OCI-LY7 (cell line): ENCODE measurements at regions not wholly inside any gene's neighbourhood (a gene's known extent, or its start where the extent isn't known, plus 50 kb on each side); places are given as distances from the start of the nearest gene placed in this dataset.

ENCODE experiments used
- BruUV-seq: library from RNA; stranded (reverse); fragments of 400-500 nt; replicated peaks from 2 replicates; lab custom pipeline; 2021; lab: Mats Ljungman, UMichigan
- CTCF ChIA-PET: fragments of 300-600 bp; sonication (Branson Sonifier 250); formaldehyde crosslinking; loops from one replicate; lab custom pipeline; 2022; ENCODE audit warnings: antibody characterized with exemption; ENCODE audit not compliant: unreplicated experiment; lab: Charles Lee
- POLR2A ChIA-PET: fragments of 300-600 bp; sonication (Branson Sonifier 250); formaldehyde crosslinking; loops from one replicate; lab custom pipeline; 2022; ENCODE audit warnings: antibody characterized with exemption; lab: Charles Lee
- DNase-seq: peaks from one replicate; pipeline ENCODE4 v3.0.0-alpha.2; 2015; ENCODE audit warnings: low spot score
- H2AFZ ChIP-seq: fragments of 200-600 bp; sonication (generic), shearing (Covaris generic); 2 replicates; pipeline ENCODE4 v1.6.1; 2014; ENCODE audit warnings: mild to moderate bottlenecking, antibody characterized with exemption, low read length, moderate library complexity
- H3K27ac ChIP-seq: fragments of 200-600 bp; sonication (generic); 2 replicates; pipeline ENCODE4 v1.5.1; 2014; ENCODE audit warnings: mixed run types, low read depth, mild to moderate bottlenecking, moderate library complexity, low read length, inconsistent platforms; ENCODE audit not compliant: poor library complexity, severe bottlenecking
- H3K36me3 ChIP-seq: fragments of 200-600 bp; sonication (generic); 2 replicates; pipeline ENCODE4 v1.6.1; 2014; ENCODE audit warnings: mild to moderate bottlenecking, antibody characterized with exemption, low read length, moderate library complexity, mixed read lengths; ENCODE audit not compliant: insufficient read depth
- H3K4me1 ChIP-seq: fragments of 200-600 bp; sonication (generic); 2 replicates; pipeline ENCODE4 v1.5.1; 2014; ENCODE audit warnings: mild to moderate bottlenecking, low read length; ENCODE audit not compliant: insufficient read depth, poor library complexity, severe bottlenecking
- H3K4me2 ChIP-seq: fragments of 200-600 bp; sonication (generic); 2 replicates; pipeline ENCODE4 v1.6.1; 2014; ENCODE audit warnings: mild to moderate bottlenecking, low read length
- H3K4me3 ChIP-seq: fragments of 200-600 bp; sonication (generic); 2 replicates; pipeline ENCODE4 v1.5.1; 2014; ENCODE audit warnings: mild to moderate bottlenecking, low read depth, low read length; ENCODE audit not compliant: poor library complexity, severe bottlenecking
- H3K79me2 ChIP-seq: fragments of 200-600 bp; sonication (generic); 2 replicates; pipeline ENCODE4 v1.6.1; 2016; ENCODE audit warnings: low read depth, mild to moderate bottlenecking, low read length, moderate library complexity, mixed read lengths; ENCODE audit not compliant: insufficient read depth
- H3K9me2 ChIP-seq: fragments of 200-600 bp; sonication (generic); 2 replicates; pipeline ENCODE4 v1.6.1; 2016; ENCODE audit warnings: mild to moderate bottlenecking, low read length, mixed read lengths; ENCODE audit not compliant: insufficient read depth
- H3K9me3 ChIP-seq: fragments of 200-600 bp; sonication (generic); 2 replicates; pipeline ENCODE4 v1.6.1; 2014; ENCODE audit warnings: mild to moderate bottlenecking, mixed run types, low read length, mixed read lengths
- H4K20me1 ChIP-seq: fragments of 200-600 bp; sonication (generic); 2 replicates; pipeline ENCODE4 v1.6.1; 2014; ENCODE audit warnings: mild to moderate bottlenecking, antibody characterized with exemption, low read length, moderate library complexity, mixed read lengths; ENCODE audit not compliant: insufficient read depth
- EZH2phosphoT487 ChIP-seq: fragments of 200-600 bp; sonication (generic); IDR thresholded peaks from 2 replicates; pipeline ENCODE4 v1.6.1; 2018; ENCODE audit warnings: low read depth, borderline replicate concordance, mild to moderate bottlenecking, mixed run types, antibody characterized with exemption, low read length, moderate library complexity, mixed read lengths
- intact Hi-C: fragments of 100-400 bp; cut with micrococcal nuclease; formaldehyde crosslinking; loops from one replicate; pipeline ENCODE4 v1.10.0; 2022; ENCODE audit not compliant: unreplicated experiment
- TF ChIP-seq, protein P1 (sequence below): fragments of 200-600 bp; sonication (generic); conservative IDR thresholded peaks from 2 replicates; pipeline ENCODE4 v1.5.1; 2014; ENCODE audit warnings: mild to moderate bottlenecking, antibody characterized with exemption, low read length, moderate library complexity, mixed read lengths

DNA sequence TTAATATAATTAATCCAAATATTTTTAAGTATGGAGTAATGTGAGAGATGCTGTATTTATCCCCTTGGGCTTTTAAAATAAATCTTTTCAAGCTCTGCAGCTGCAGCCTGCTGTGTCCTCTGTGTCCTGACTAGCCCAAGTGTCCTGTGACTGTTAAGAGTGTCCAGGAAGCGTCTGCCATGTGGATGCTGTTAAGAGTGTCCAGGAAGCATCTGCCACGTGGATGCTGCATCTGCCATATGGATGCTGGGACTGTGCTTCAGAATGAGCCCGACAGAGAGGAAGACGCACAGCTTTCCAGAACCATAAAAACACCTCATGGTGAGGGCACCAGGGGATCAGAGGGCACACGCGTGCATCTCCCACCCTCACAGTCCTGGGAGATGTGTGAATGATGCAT is 307.2 kb downstream of the ADGRD1 start:
- POLR2A ChIA-PET: no interaction called here

DNA sequence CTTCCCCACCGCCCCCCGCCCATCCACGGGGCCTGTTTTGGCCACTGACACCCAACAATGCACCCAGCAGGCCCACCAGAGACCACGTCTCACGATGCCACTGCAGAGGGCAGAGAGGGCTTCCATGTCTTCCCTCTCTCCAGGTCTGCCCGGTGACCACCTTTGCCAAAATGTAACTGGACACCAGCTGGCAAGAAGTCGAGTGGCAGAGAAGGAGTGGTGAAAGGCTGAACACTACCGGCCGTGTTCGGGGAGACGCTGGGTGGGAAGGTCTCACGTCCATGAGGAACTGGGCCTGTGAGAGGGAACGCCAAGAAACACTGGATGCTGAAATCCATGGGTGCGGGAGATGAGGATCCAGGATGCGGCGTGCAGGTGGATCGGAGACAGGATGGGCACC is 308.2 kb downstream of the ADGRD1 start:
- ChIA-PET POLR2A (no interaction called here), CTCF (no interaction called here)
- Histone ChIP-seq H3K4me2 (no peak overlapping the region), H3K9me3 (no peaks in the 10 kb centered on the region), H2AFZ (no peak overlapping the region), H3K79me2 (no peaks in the 10 kb centered on the region), H4K20me1 (no peaks in the 10 kb centered on the region), H3K27ac (no peak overlapping the region), H3K9me2 (no peaks in the 10 kb centered on the region), H3K4me1 (no peaks in the 10 kb centered on the region), H3K36me3 (no peaks in the 10 kb centered on the region), H3K4me3 (no peak overlapping the region)
- TF ChIP-seq EZH2phosphoT487: no peak
- no TSS peak for BruUV-seq
- intact Hi-C loops: no loop called here
- no peak for DNase-seq

More for the DNA sequence above, 307.2 kb downstream of the ADGRD1 start:
- CTCF ChIA-PET: no interaction called here
- Histone ChIP-seq H3K4me1 (no peaks in the 10 kb centered on the region), H3K9me3 (no peaks in the 10 kb centered on the region), H3K4me2 (no peak overlapping the region), H3K27ac (no peak overlapping the region), H4K20me1 (no peaks in the 10 kb centered on the region), H3K4me3 (no peak overlapping the region), H3K9me2 (no peaks in the 10 kb centered on the region), H3K36me3 (no peaks in the 10 kb centered on the region), H2AFZ (no peak overlapping the region), H3K79me2 (no peaks in the 10 kb centered on the region)
- intact Hi-C loops: no loop called here
- TF ChIP-seq, protein P1, sequence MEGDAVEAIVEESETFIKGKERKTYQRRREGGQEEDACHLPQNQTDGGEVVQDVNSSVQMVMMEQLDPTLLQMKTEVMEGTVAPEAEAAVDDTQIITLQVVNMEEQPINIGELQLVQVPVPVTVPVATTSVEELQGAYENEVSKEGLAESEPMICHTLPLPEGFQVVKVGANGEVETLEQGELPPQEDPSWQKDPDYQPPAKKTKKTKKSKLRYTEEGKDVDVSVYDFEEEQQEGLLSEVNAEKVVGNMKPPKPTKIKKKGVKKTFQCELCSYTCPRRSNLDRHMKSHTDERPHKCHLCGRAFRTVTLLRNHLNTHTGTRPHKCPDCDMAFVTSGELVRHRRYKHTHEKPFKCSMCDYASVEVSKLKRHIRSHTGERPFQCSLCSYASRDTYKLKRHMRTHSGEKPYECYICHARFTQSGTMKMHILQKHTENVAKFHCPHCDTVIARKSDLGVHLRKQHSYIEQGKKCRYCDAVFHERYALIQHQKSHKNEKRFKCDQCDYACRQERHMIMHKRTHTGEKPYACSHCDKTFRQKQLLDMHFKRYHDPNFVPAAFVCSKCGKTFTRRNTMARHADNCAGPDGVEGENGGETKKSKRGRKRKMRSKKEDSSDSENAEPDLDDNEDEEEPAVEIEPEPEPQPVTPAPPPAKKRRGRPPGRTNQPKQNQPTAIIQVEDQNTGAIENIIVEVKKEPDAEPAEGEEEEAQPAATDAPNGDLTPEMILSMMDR: no peak
- no peak for TF ChIP-seq EZH2phosphoT487
- no TSS peak for BruUV-seq
- DNase-seq: no peak

DNA sequence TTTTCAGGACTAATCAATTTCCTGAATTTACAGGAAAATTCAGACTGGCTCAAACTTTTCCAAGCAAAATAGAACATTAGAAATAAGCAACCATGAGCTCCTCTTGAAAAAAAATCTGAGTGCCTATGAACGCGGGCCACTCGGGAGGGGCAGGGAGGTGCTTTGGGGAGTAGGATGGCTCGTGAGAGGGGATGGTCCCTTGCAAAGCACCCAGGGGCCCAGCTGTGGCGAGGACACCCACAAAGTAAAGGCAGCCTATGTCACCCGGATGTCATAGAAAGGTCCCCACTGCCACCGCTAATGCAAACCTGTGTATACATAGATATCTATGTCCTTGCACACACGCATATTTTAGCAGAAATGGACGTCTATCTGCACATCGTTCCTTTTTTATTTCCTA is 309.9 kb downstream of the ADGRD1 start:
- no peak for DNase-seq
- BruUV-seq: no TSS peak
- no peak overlapping the region for H3K27ac ChIP-seq
- H2AFZ ChIP-seq: no peak overlapping the region
- H3K9me2 ChIP-seq: no peaks in the 10 kb centered on the region
- no peaks in the 10 kb centered on the region for H3K9me3 ChIP-seq
- intact Hi-C loops: no loop called here
- no peaks in the 10 kb centered on the region for H4K20me1 ChIP-seq
- ChIA-PET CTCF (no interaction called here), POLR2A (interaction anchor here (0.6 to 0.9 kb wide), 4 partner anchors 12 to 1019 kb away, joined by 3 to 4 read pairs (median 3); no protein-coding TSS in a partner anchor)
- no peaks in the 10 kb centered on the region for H3K79me2 ChIP-seq
- no peak for TF ChIP-seq EZH2phosphoT487
- TF ChIP-seq, protein P1: no peak
- no peaks in the 10 kb centered on the region for H3K36me3 ChIP-seq
- H3K4me2 ChIP-seq: no peak overlapping the region
- H3K4me3 ChIP-seq: no peak overlapping the region
- no peaks in the 10 kb centered on the region for H3K4me1 ChIP-seq
